Activated CD4-positive, alpha-beta memory T cell treated with anti-CD3 and anti-CD28 coated beads, Interleukin-2, amount 10 ng/mL, durations not matched to agents 7 days and 5 days (primary cell): ENCODE measurements at regions not wholly inside any gene's neighbourhood (a gene's known extent, or its start where the extent isn't known, plus 50 kb on each side); places are given as distances from the start of the nearest gene placed in this dataset.

ENCODE experiments used
- CTCF ChIA-PET: fragments of 350-600 bp; sonication (Branson Sonifier 250); formaldehyde crosslinking; loops from one replicate; lab custom pipeline; 2021; ENCODE audit warnings: antibody characterized with exemption, inconsistent platforms; lab: Charles Lee
- POLR2A ChIA-PET: fragments of 350-600 bp; sonication (Branson Sonifier 250); formaldehyde crosslinking; loops from one replicate; lab custom pipeline; 2021; ENCODE audit warnings: antibody characterized with exemption; lab: Charles Lee
- DNase-seq: peaks from one replicate; pipeline ENCODE4 v3.0.0-alpha.2; 2020
- H3K27ac Mint-ChIP-seq: one replicate; pipeline ENCODE4 v1.8.0; 2021; ENCODE audit warnings: mild to moderate bottlenecking, mixed read lengths
- H3K27me3 Mint-ChIP-seq: one replicate; pipeline ENCODE4 v1.8.0; 2021; ENCODE audit warnings: mixed read lengths
- H3K36me3 Mint-ChIP-seq: one replicate; pipeline ENCODE4 v1.8.0; 2021; ENCODE audit warnings: low read depth, mixed read lengths
- H3K4me1 Mint-ChIP-seq: one replicate; pipeline ENCODE4 v1.8.0; 2021; ENCODE audit warnings: mixed read lengths
- H3K4me3 Mint-ChIP-seq: one replicate; pipeline ENCODE4 v1.8.0; 2021; ENCODE audit warnings: mild to moderate bottlenecking, mixed read lengths
- H3K9me3 Mint-ChIP-seq: one replicate; pipeline ENCODE4 v1.8.0; 2021; ENCODE audit warnings: mixed read lengths

DNA sequence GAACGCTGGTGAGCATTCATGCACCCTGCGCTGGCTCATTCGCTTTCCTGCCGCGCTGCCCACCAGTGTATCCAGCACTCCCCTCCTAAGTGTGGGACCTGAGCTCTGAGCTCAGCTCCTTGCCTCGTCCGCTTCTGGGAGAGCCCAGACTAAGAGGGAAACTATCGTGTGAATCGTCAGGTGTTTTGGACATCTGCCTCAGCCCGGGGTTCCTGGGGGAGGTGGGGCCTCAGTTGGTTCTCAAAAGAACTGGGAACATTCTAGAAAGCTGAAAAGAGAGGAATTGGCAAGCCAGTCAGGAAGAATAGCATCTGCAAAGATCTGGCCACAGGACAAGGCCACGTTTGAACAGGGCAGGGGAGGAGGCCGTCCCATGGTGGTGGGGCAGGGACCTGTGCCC, 205.4 kb upstream of the CIBAR2 start:
- POLR2A ChIA-PET = no interaction called here
- Mint-ChIP-seq H3K4me3 (no peak overlapping the region), H3K4me1 (no peaks in the 10 kb centered on the region), H3K27ac (no peak overlapping the region), H3K27me3 (no peaks in the 10 kb centered on the region), H3K9me3 (no peaks in the 10 kb centered on the region), H3K36me3 (no peaks in the 10 kb centered on the region)
- CTCF ChIA-PET = no interaction called here
- DNase-seq = no peak

DNA sequence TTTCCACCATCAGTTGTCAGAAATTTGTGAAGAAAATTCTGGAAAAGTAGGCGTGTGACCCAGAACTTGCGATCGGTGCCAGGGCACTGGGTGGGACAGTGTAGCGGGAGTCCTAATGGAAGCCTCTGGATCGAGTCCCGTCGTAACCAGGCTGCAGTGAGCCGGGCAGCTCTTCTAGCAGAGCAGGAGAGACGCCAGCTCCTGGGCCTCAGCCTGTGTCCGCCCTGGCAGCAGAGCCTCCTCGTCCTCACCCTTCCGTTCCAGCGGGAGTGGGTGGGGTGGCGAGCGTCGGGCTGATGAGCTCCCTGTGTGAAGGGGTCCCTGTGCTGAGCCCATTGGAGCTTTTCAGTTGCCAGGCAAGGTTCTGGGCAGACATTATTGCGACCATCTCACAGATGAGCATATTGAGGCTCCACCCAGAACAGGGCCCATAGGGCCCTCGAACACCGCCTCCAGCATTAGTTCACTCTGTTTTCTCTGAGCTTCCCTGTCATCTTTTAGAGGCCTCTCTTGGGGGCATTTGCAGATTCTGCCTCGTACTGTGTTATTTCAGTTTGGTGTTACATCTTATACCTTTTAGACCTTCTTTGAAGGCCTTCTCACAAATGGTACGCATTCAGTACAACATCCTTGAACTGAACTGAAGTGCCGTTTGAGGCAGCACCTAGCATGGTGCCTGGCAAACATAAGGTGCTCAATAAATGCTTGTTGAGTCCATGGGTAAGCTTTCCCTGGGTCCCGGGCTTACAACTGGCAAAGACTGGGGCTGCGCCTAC, 207.1 kb upstream of the CIBAR2 start:
- ChIA-PET CTCF (interaction anchor here (1.0 kb wide), 1 partner anchor 15 kb away, joined by 3 read pairs; no protein-coding TSS in a partner anchor), POLR2A (no interaction called here)
- H3K4me3 Mint-ChIP-seq = no peak overlapping the region
- H3K27me3 Mint-ChIP-seq = no peaks in the 10 kb centered on the region
- H3K27ac Mint-ChIP-seq = no peak overlapping the region
- no peaks in the 10 kb centered on the region for H3K36me3 Mint-ChIP-seq
- peaks cover 3% of the 10 kb centered on the region for H3K9me3 Mint-ChIP-seq
- no peak for DNase-seq
- H3K4me1 Mint-ChIP-seq = no peaks in the 10 kb centered on the region

DNA sequence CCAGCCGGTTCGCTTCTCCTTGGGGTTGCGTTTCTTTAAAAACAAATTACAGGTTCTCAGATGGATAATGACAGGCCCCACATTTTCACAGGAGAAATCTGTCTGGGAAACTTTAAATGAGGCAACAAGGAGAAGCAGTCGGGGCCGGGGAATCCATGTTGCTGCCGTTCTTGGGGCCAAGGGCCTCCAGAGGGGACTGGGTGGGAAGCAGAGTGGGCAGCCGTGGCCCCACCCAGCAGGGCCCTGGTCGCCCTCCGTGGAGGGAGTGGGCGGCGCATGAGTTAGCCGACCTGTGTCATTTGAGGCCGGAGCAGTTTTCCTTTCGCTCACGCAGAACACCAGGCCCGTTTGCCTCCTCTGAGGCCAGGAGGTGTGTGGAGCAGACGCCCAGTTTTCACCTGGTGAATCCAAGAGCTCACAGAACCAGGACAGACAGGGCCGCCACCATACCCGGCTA, 207.7 kb upstream of the CIBAR2 start:
- Mint-ChIP-seq H3K9me3 (peaks cover 3% of the 10 kb centered on the region), H3K36me3 (no peaks in the 10 kb centered on the region), H3K4me1 (no peaks in the 10 kb centered on the region), H3K4me3 (no peak overlapping the region), H3K27me3 (no peaks in the 10 kb centered on the region), H3K27ac (no peak overlapping the region)
- CTCF ChIA-PET = interaction anchor here (1.0 kb wide), 1 partner anchor 15 kb away, joined by 3 read pairs; no protein-coding TSS in a partner anchor
- DNase-seq = no peak
- POLR2A ChIA-PET = no interaction called here

DNA sequence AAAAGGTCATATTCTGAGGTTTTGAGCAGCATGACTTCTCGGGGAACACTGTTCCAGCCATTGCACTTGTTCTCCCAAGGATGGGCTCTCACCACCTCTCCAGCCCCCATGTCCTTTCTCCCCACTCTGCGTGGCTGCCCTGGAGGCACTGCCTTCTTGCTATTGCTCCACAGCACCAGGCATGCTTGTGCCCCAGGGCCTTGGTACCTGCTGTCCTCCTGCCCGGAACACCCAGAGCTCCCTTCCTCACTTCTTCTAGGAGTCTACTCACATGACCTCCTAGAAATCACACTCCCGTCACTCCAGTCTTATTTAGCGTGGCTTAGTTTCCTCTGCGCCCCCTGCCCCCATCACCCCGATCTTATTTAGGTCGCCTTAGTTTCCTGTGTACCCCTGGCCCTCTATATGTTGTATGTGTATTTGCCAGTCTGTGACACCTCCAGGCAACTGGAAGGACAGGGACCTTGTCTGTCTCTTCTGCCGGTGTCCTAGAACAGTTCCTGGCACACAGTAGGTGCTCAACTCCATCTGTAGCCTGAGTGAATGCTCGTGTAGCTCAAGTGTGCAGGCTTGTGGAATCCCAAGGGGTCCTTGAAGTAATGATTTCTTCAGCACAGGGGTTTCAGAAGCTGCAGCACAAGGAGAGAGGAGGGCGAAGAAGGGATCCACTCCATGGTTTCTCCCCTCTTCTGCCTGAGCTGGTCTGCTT, 208.6 kb upstream of the CIBAR2 start:
- peaks cover 3% of the 10 kb centered on the region for H3K9me3 Mint-ChIP-seq
- POLR2A ChIA-PET = no interaction called here
- DNase-seq = no peak
- H3K27ac Mint-ChIP-seq = no peak overlapping the region
- CTCF ChIA-PET = no interaction called here
- H3K4me1 Mint-ChIP-seq = no peaks in the 10 kb centered on the region
- no peaks in the 10 kb centered on the region for H3K27me3 Mint-ChIP-seq
- no peaks in the 10 kb centered on the region for H3K36me3 Mint-ChIP-seq
- no peak overlapping the region for H3K4me3 Mint-ChIP-seq

DNA sequence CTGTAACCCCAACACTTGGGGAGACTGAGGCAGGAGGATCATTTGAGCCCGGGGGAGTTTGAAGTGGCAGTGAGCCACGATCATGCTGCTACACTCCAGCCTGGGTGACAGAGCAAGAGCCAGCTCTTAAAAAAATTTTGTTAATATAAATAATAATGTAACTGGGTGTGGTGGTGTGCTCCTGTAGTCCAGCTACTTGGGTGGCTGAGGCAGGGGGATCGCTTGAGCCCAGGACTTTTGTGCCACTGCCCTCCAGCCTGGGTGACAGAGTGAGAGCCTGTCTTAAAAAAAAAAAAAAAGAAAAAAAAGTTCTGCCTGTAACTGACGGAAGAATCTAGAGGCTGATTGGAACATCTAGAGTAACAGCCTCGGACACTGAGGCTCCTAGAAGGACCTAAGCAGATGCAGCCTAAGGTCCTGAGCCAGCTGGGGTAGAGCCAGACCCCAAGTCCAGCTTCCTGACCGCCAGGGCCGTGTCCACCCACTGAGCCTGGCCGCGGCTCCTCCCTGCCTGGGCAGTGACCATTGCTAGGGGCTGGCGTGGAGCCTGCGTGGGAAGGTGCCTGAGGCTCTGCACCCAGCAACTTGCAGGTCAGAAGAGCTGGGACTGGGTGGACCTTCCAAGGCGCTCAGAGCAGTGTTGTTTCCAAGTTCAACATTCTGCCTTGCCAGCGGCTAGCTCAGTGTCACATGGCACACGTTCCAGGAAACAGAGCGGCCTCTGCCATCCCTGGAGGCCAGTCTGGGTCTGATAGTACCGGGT, 209.4 kb upstream of the CIBAR2 start:
- Mint-ChIP-seq H3K9me3 (peaks cover 3% of the 10 kb centered on the region), H3K36me3 (no peaks in the 10 kb centered on the region), H3K27ac (no peak overlapping the region), H3K27me3 (no peaks in the 10 kb centered on the region), H3K4me3 (no peak overlapping the region), H3K4me1 (no peaks in the 10 kb centered on the region)
- no peak for DNase-seq
- CTCF ChIA-PET = no interaction called here
- POLR2A ChIA-PET = no interaction called here

DNA sequence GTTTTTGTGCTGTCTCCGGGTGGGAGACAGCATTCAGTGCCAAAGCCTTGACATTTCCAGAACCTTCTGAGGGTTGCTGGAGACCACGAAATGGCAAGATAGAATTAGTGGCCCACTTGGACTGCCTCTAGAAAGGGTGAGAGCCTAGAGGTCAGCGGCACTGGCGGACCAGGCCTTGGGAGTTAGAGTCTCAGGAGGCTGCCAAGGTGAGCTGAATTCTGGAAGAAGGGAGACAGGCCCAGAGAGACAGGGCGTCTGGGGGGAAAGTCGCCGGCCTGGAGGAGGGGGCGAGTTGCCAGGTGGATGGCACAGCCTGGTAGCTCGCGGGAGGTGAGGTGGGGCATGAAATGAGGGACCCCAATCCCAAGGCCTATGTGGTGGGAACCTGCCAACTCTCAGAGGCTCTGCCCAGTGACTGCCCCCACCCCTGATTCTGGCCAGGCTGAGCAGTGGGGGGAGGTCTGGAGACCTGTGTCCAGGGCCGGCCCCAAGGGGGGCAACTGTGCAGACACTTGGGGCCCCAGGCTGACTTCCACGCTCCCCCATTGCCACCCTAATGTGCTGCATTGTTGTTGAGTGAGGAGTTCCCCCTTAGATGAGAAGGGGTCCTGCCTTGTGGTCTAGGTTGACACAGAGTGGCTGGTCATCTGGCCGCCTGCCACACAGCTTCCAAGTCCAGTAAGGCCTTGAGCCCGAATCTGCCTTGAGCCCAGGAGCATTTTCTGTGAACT, 211.1 kb upstream of the CIBAR2 start:
- Mint-ChIP-seq H3K4me1 (no peaks in the 10 kb centered on the region), H3K27me3 (peaks cover 4% of the 10 kb centered on the region), H3K36me3 (no peaks in the 10 kb centered on the region), H3K4me3 (no peak overlapping the region), H3K27ac (no peak overlapping the region), H3K9me3 (peaks cover 3% of the 10 kb centered on the region)
- ChIA-PET CTCF (no interaction called here), POLR2A (no interaction called here)
- no peak for DNase-seq

- no peak overlapping the region for H3K27ac Mint-ChIP-seq
These were observed 211.6 kb upstream of the CIBAR2 start for GRCh38 chr16:85323961-85324253.

DNA sequence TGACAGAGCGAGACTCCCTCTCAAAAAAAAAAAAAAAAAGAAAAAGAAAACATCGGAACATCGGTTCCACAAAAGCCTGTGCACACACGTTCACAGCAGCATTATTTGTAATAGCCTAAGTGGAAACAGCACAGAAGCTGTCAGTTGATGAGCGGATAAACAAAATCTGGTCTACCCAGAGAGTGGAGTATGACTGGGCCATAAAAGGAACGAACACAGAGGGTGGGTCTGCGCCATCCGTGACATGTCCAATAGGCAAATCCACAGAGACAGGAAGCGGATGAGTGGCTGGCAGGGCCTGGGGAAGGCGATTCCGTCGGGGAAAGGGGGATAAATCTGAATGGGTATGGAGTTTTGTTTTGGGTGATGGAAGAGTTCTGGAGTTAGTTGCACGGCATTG, 212.2 kb upstream of the CIBAR2 start:
- ChIA-PET POLR2A (no interaction called here), CTCF (no interaction called here)
- peaks cover 3% of the 10 kb centered on the region for H3K9me3 Mint-ChIP-seq
- no peaks in the 10 kb centered on the region for H3K4me1 Mint-ChIP-seq
- no peak for DNase-seq
- H3K4me3 Mint-ChIP-seq = no peak overlapping the region
- H3K36me3 Mint-ChIP-seq = no peaks in the 10 kb centered on the region
- H3K27ac Mint-ChIP-seq = no peak overlapping the region
- peaks cover 7% of the 10 kb centered on the region for H3K27me3 Mint-ChIP-seq

More at GRCh38 chr16:85323961-85324253, 211.6 kb upstream of the CIBAR2 start:
- Mint-ChIP-seq H3K4me3 (no peak overlapping the region), H3K4me1 (no peaks in the 10 kb centered on the region), H3K27me3 (peaks cover 4% of the 10 kb centered on the region), H3K9me3 (peaks cover 3% of the 10 kb centered on the region), H3K36me3 (no peaks in the 10 kb centered on the region)
- ChIA-PET CTCF (no interaction called here), POLR2A (no interaction called here)
- DNase-seq = no peak

DNA sequence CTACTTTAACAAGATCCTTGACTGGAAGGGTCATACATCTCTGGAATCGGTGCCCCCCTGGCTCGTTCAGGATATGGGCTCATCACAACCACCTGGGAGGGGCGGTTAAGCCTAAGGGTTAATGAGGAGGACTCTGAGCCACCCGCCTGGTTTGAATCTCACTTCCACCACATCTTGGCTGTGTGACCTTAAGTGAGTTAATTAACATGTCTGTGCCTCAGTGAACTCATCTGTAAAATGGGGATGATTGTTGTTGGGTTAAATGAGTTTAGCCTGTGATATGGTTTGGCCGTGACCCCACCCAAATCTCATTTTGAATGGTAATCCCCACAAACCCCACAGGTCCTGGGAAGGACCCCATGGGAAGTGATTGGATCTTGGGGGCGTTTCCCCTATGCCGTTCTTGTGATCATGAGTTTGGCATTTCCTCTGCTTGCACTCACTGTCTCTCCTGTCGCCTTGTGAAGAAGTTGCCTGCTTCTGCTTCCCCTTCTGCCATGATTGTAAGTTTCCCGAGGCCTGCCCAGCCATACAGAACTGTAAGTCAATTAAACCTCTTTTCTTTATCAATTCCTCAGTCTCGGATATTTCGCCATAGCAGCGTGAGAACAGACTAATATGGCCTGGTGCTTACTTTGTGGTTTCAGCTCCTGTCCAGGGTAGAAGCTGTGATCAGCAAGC, 214.0 kb upstream of the CIBAR2 start:
- peaks cover 14% of the 10 kb centered on the region for H3K27me3 Mint-ChIP-seq
- POLR2A ChIA-PET = no interaction called here
- no peaks in the 10 kb centered on the region for H3K4me1 Mint-ChIP-seq
- no peaks in the 10 kb centered on the region for H3K36me3 Mint-ChIP-seq
- H3K4me3 Mint-ChIP-seq = no peak overlapping the region
- H3K27ac Mint-ChIP-seq = no peak overlapping the region
- peaks cover 3% of the 10 kb centered on the region for H3K9me3 Mint-ChIP-seq
- DNase-seq = no peak
- CTCF ChIA-PET = no interaction called here

DNA sequence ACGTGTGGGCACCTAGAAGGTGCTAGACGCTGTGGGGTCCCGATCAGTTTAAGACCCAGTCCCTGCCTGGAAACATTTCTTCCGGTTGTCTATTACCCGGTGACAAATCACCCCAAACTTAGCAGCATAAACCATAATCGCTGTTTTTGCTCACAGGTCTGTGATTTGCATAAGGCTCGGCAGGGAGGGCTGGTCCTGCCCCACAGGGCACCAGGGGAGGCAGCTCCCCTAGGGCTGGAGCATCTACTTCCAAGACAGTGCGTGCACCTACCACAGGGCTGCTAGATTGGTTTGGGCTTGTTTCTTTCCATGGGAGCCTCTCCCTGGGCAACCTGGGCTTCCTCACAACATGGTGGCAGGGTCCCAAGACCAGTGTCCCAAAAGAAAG, 214.5 kb upstream of the CIBAR2 start:
- no peak for DNase-seq
- H3K4me1 Mint-ChIP-seq = no peaks in the 10 kb centered on the region
- POLR2A ChIA-PET = no interaction called here
- H3K27ac Mint-ChIP-seq = no peak overlapping the region
- H3K4me3 Mint-ChIP-seq = no peak overlapping the region
- H3K27me3 Mint-ChIP-seq = peaks cover 14% of the 10 kb centered on the region
- H3K9me3 Mint-ChIP-seq = peaks cover 3% of the 10 kb centered on the region
- CTCF ChIA-PET = no interaction called here
- no peaks in the 10 kb centered on the region for H3K36me3 Mint-ChIP-seq

DNA sequence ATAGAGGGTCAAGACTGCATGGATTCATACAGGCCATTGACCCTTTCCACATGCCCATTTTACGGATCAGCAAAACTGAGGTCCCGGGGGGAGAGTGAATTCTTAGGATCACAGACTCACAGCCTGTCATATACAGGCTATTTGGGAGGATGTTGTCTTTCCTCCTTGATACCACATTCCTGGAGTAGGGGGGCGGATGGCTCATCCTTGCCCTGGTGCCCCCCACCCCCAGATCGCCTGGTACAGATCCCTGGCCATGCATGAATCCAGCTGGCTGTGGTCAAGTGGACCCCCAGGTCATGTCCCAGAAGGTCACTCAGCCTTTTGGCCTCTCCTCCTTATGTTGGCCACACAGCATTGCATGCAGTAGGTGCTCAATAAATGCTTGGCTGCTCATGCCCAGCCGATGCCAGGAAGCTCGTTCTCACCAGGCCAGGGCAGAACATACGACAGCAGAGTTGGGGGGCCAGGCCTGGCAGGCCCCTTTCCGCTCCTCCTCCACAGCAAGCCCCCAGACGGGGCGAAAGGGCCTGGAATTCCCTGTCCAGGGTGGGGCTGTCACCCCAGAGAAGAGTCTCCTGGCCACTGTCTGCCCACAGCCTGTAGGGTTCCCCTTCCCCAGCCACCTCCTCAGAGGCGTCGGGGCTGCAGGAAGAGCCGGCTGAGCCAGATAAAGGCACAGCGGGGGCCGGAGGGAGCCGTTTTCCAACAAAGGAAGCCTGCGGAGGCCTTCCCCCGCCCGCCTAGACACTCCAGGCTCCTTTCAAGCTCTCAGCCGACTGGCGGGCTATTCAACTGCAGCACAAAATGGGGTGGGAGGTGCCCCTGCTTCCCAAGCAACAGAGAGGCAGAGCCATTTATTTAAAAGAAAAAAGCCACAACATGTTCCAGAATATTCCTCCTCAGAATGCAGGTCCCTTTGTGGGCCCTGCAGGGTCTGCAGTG, 215.7 kb upstream of the CIBAR2 start:
- H3K27ac Mint-ChIP-seq = no peak overlapping the region
- peaks cover 3% of the 10 kb centered on the region for H3K9me3 Mint-ChIP-seq
- no peak for DNase-seq
- H3K4me3 Mint-ChIP-seq = no peak overlapping the region
- peaks cover 14% of the 10 kb centered on the region for H3K27me3 Mint-ChIP-seq
- no peaks in the 10 kb centered on the region for H3K4me1 Mint-ChIP-seq
- ChIA-PET CTCF (no interaction called here), POLR2A (no interaction called here)
- no peaks in the 10 kb centered on the region for H3K36me3 Mint-ChIP-seq

- peaks cover 14% of the 10 kb centered on the region for H3K27me3 Mint-ChIP-seq
- no peak for DNase-seq
- H3K27ac Mint-ChIP-seq = no peak overlapping the region
- H3K9me3 Mint-ChIP-seq = peaks cover 3% of the 10 kb centered on the region
- H3K4me3 Mint-ChIP-seq = no peak overlapping the region
- H3K36me3 Mint-ChIP-seq = no peaks in the 10 kb centered on the region
- ChIA-PET CTCF (no interaction called here), POLR2A (no interaction called here)
- no peaks in the 10 kb centered on the region for H3K4me1 Mint-ChIP-seq
These were observed 216.4 kb upstream of the CIBAR2 start for GRCh38 chr16:85328676-85329058.
